CD4-positive, alpha-beta T cell (primary cell): ENCODE measurements at regions not wholly inside any gene's neighbourhood (a gene's known extent, or its start where the extent isn't known, plus 50 kb on each side); places are given as distances from the start of the nearest gene placed in this dataset.

Experiments used
- ATAC-seq: fragments of 200-7000 bp; cut with Tn5 transposase; one replicate; pipeline ENCODE4 v1.10.0; 2022; ENCODE audit warnings: mild to moderate bottlenecking; ENCODE audit not compliant: poor library complexity
- CTCF ChIA-PET: fragments of 350-600 bp; sonication (Branson Sonifier 250); formaldehyde crosslinking; loops from one replicate; lab custom pipeline; 2021; ENCODE audit warnings: antibody characterized with exemption, inconsistent platforms; lab: Charles Lee
- POLR2A ChIA-PET: fragments of 350-600 bp; sonication (Branson Sonifier 250); formaldehyde crosslinking; loops from one replicate; lab custom pipeline; 2021; ENCODE audit warnings: antibody characterized with exemption, inconsistent platforms; lab: Charles Lee
- DNase-seq, 14 experiments: peaks; one replicate each; pipeline ENCODE4 v3.0.0-alpha.2; 2013 to 2020; ENCODE audit warnings: mixed read lengths in 2 of 14
- H3K27ac ChIP-seq, 2 donors: one replicate each; pipeline versions ENCODE4 v1.5.1 to v1.7.0; 2013; ENCODE audit warnings: low read length in 2 of 2, low read depth in 1 of 2, mild to moderate bottlenecking in 1 of 2
- H3K27me3 ChIP-seq, 2 experiments: 1 replicate in 1 of 2; 2 replicates in 1 of 2; pipeline versions ENCODE4 v1.6.1 to v1.7.0; 2013; ENCODE audit warnings: low read length in 2 of 2, control low read depth in 1 of 2, mild to moderate bottlenecking in 1 of 2, moderate library complexity in 1 of 2; ENCODE audit not compliant: insufficient read depth in 2 of 2, control insufficient read depth in 1 of 2
- H3K36me3 ChIP-seq: one replicate; pipeline ENCODE4 v1.6.1; 2013; ENCODE audit warnings: low read length, control low read depth; ENCODE audit not compliant: insufficient read depth
- H3K4me1 ChIP-seq: one replicate; pipeline ENCODE4 v1.6.1; 2013; ENCODE audit warnings: low read length, control low read depth; ENCODE audit not compliant: insufficient read depth
- H3K4me3 ChIP-seq: one replicate; pipeline ENCODE4 v1.5.1; 2013; ENCODE audit warnings: mild to moderate bottlenecking, low read length, moderate library complexity
- H3K9me3 ChIP-seq, 2 experiments: 1 replicate in 1 of 2; 2 replicates in 1 of 2; pipeline versions ENCODE4 v1.6.1 to v1.7.0; 2013; ENCODE audit warnings: low read length in 2 of 2, mild to moderate bottlenecking in 2 of 2, control low read depth in 1 of 2, moderate library complexity in 1 of 2; ENCODE audit not compliant: control insufficient read depth in 1 of 2, insufficient read depth in 1 of 2
- H3K27ac Mint-ChIP-seq: one replicate; pipeline ENCODE4 v1.8.0; 2020; ENCODE audit warnings: mixed read lengths
- H3K27me3 Mint-ChIP-seq: one replicate; pipeline ENCODE4 v1.8.0; 2021; ENCODE audit warnings: mixed read lengths
- H3K36me3 Mint-ChIP-seq: one replicate; pipeline ENCODE4 v1.8.0; 2021; ENCODE audit warnings: low read depth, mixed read lengths
- H3K4me1 Mint-ChIP-seq: one replicate; pipeline ENCODE4 v1.8.0; 2021; ENCODE audit warnings: low read depth, mixed read lengths
- H3K4me3 Mint-ChIP-seq: one replicate; pipeline ENCODE4 v1.8.0; 2020; ENCODE audit warnings: mild to moderate bottlenecking, mixed read lengths
- H3K9me3 Mint-ChIP-seq: one replicate; pipeline ENCODE4 v1.8.0; 2020; ENCODE audit warnings: mixed read lengths
- CTCF ChIP-seq: fragments of 200-600 bp; IDR thresholded peaks from one replicate; pipeline ENCODE4 v1.8.0; 2022; ENCODE audit warnings: antibody characterized with exemption, mild to moderate bottlenecking
- intact Hi-C, 2 experiments: fragments of 100-400 bp; cut with DNase I in 1 of 2; cut with micrococcal nuclease in 1 of 2; formaldehyde crosslinking; loops; one replicate each; pipeline versions ENCODE4 v1.15.1 to v1.9.0; 2023 to 2025; cut with DNase I, micrococcal nuclease

DNA sequence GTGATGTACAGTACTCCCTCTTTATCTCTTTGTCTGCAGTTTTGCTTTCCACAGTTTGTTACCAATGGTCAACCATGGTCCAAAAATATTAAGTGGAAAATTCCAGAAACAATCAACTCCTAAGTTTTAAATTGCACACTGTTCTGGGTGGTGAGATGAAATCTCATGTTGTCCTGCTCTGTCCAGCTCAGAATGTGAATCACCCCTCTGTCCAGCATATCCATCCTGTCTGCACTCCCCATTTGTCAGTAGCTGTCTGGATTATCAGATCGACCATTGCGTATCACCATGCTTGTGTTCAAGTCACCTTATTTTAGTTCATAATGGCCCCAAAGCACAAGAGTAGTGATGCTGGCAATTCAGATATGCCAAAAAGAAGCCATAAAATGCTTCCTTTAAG is 118.2 kb upstream of the PDE4B start:
- no peak for TF ChIP-seq CTCF
- Histone ChIP-seq H3K4me1 (no peaks in the 10 kb centered on the region), H3K9me3 (no peaks in the 10 kb centered on the region), H3K36me3 (no peaks in the 10 kb centered on the region), H3K4me3 (no peak overlapping the region), H3K27me3 (no peaks in the 10 kb centered on the region), H3K27ac (no peak overlapping the region)
- Mint-ChIP-seq H3K36me3 (no peaks in the 10 kb centered on the region), H3K9me3 (no peaks in the 10 kb centered on the region), H3K27me3 (peaks cover 3% of the 10 kb centered on the region), H3K4me3 (no peak overlapping the region), H3K27ac (no peak overlapping the region), H3K4me1 (no peaks in the 10 kb centered on the region)
- ATAC-seq (no peak), DNase-seq (no peak)
- ChIA-PET POLR2A (interaction anchor here (0.5 kb wide), 1 partner anchor 164 kb away, joined by 3 read pairs; no protein-coding TSS in a partner anchor), CTCF (no interaction called here)
- intact Hi-C loops: no loop called here

GRCh38 chr1:65679773-65680172 is 112.9 kb upstream of the PDE4B start:
- no peak for TF ChIP-seq CTCF
- Mint-ChIP-seq H3K27me3 (peaks cover 11% of the 10 kb centered on the region), H3K9me3 (no peaks in the 10 kb centered on the region), H3K4me1 (no peaks in the 10 kb centered on the region), H3K4me3 (no peak overlapping the region), H3K36me3 (no peaks in the 10 kb centered on the region), H3K27ac (no peak overlapping the region)
- H3K36me3 ChIP-seq: no peaks in the 10 kb centered on the region
- CTCF ChIA-PET: no interaction called here
- DNase-seq (no peak), ATAC-seq (no peak)
- H3K4me3 ChIP-seq: no peak overlapping the region
- no peaks in the 10 kb centered on the region for H3K4me1 ChIP-seq
- H3K27ac ChIP-seq: no peak overlapping the region
- intact Hi-C loops: loop anchor here in 1 of 2 experiments (10.0 kb wide), 1 partner anchor 575 kb away; no protein-coding TSS in a partner anchor
- H3K27me3 ChIP-seq: no peaks in the 10 kb centered on the region
- no peaks in the 10 kb centered on the region for H3K9me3 ChIP-seq
- POLR2A ChIA-PET: no interaction called here

DNA sequence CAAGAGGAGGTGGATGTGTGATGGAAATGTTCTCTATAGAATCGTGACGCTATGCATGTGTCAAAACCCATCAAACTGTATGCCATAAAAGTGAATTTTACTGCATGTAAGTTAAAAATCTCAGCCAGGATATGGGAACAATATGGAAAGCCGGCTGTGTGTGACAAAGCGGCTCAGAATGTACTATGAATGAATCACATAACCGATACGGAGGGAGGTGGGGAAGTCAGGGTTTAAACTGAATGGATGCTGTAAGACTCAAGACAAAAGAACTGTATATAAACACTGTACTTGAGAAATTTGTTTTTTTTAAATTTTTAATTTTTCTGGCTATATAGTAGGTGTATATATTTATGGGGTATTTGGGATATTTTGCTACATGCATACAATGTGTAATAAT is 111.6 kb upstream of the PDE4B start:
- H3K27me3 Mint-ChIP-seq: peaks cover 15% of the 10 kb centered on the region
- H3K36me3 Mint-ChIP-seq: no peaks in the 10 kb centered on the region
- DNase-seq: no peak
- Histone ChIP-seq H3K27me3 (no peaks in the 10 kb centered on the region), H3K4me1 (no peaks in the 10 kb centered on the region), H3K27ac (no peak overlapping the region), H3K36me3 (no peaks in the 10 kb centered on the region), H3K9me3 (no peaks in the 10 kb centered on the region), H3K4me3 (no peak overlapping the region)
- no peak for TF ChIP-seq CTCF
- ChIA-PET POLR2A (interaction anchor here (0.6 kb wide), 1 partner anchor 10 kb away, joined by 3 read pairs; no protein-coding TSS in a partner anchor), CTCF (no interaction called here)
- intact Hi-C loops: loop anchor here in 1 of 2 experiments (10.0 kb wide), 1 partner anchor 574 kb away; no protein-coding TSS in a partner anchor
- H3K4me3 Mint-ChIP-seq: no peak overlapping the region
- no peak for ATAC-seq
- H3K9me3 Mint-ChIP-seq: no peaks in the 10 kb centered on the region
- no peak overlapping the region for H3K27ac Mint-ChIP-seq
- no peaks in the 10 kb centered on the region for H3K4me1 Mint-ChIP-seq
